Prostate gland (tissue), 2 donors: ENCODE measurements at regions not wholly inside any gene's neighbourhood (a gene's known extent, or its start where the extent isn't known, plus 50 kb on each side); places are given as distances from the start of the nearest gene placed in this dataset.

Experiments
- POLR2A ChIP-seq: fragments of 450-650 bp; IDR thresholded peaks from one replicate; pipeline ENCODE4 v1.6.1; 2016; ENCODE audit warnings: antibody characterized with exemption, mild to moderate bottlenecking
- TF ChIP-seq, protein P1 (sequence below), 4 experiments: fragments of 200-600 bp in 2 of 4; fragments of 450-650 bp in 2 of 4; sonication (generic) in 2 of 4; IDR thresholded peaks; 1 replicate in 3 of 4; 2 replicates in 1 of 4; pipeline ENCODE4 v1.5.1; 2016 to 2019; ENCODE audit warnings: antibody characterized with exemption in 4 of 4, mild to moderate bottlenecking in 2 of 4, moderate library complexity in 2 of 4

DNA sequence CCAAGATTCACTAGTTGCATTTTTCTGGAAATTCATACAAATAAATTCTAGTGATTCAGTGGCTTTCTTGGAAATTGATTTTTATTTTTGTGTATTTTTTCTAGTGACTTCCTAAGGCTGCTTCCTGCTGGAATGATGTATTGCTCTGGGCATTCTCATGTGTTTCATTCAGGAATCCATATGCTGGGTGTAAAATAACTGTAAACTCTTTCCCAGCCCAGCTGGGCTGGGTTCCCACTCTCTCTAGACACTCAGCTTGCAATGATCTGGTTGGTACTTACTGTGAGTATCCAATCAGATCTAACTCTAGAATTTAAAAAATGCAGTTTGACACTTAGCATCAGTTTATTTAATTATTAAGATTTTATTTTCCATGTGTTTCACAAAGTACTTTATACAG, 882.2 kb downstream of the STIM2 start:
- TF ChIP-seq, protein P1, sequence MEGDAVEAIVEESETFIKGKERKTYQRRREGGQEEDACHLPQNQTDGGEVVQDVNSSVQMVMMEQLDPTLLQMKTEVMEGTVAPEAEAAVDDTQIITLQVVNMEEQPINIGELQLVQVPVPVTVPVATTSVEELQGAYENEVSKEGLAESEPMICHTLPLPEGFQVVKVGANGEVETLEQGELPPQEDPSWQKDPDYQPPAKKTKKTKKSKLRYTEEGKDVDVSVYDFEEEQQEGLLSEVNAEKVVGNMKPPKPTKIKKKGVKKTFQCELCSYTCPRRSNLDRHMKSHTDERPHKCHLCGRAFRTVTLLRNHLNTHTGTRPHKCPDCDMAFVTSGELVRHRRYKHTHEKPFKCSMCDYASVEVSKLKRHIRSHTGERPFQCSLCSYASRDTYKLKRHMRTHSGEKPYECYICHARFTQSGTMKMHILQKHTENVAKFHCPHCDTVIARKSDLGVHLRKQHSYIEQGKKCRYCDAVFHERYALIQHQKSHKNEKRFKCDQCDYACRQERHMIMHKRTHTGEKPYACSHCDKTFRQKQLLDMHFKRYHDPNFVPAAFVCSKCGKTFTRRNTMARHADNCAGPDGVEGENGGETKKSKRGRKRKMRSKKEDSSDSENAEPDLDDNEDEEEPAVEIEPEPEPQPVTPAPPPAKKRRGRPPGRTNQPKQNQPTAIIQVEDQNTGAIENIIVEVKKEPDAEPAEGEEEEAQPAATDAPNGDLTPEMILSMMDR (IDR thresholded peaks at IDR 0.05) = no peak
- no peak for TF ChIP-seq POLR2A
